ENCODE measurements at regions not wholly inside any gene's neighbourhood (a gene's known extent, or its start where the extent isn't known, plus 50 kb on each side); places are given as distances from the start of the nearest gene placed in this dataset.

GRCh38 chr22:48618326-48618725 lies 1209.3 kb downstream of the BRD1 start:
- no peak for TF ChIP-seq CTCF (IDR thresholded peaks at IDR 0.05)
- no peak for TF ChIP-seq POLR2A (IDR thresholded peaks at IDR 0.05)
- TF ChIP-seq POLR2AphosphoS5 (IDR thresholded peaks at IDR 0.05), result no peak
